Breast epithelium (tissue), 3 donors: ENCODE measurements at regions not wholly inside any gene's neighbourhood (a gene's known extent, or its start where the extent isn't known, plus 50 kb on each side); places are given as distances from the start of the nearest gene placed in this dataset.

ENCODE experiments used
- CTCF ChIP-seq, 3 donors: fragments of 450-650 bp; IDR thresholded peaks; one replicate each; pipeline ENCODE4 v1.5.1; 2016 to 2017; ENCODE audit warnings: antibody characterized with exemption in 3 of 3, mild to moderate bottlenecking in 3 of 3, moderate library complexity in 3 of 3
- POLR2AphosphoS5 ChIP-seq, 3 donors: sonication (generic); formaldehyde crosslinking; IDR thresholded peaks; one replicate each; pipeline ENCODE4 v1.6.1; 2017; ENCODE audit warnings: antibody characterized with exemption in 3 of 3

- TF ChIP-seq CTCF (IDR thresholded peaks at IDR 0.05) (no peak), POLR2AphosphoS5 (IDR thresholded peaks at IDR 0.05) (no peak)
These were observed 443.6 kb downstream of the TDRD15 start for GRCh38 chr2:21567395-21567794.
